Posterior vena cava (tissue), 2 donors: ENCODE measurements at regions not wholly inside any gene's neighbourhood (a gene's known extent, or its start where the extent isn't known, plus 50 kb on each side); places are given as distances from the start of the nearest gene placed in this dataset.
"Not testable (repeated sequence)": the region's sequence is repeated elsewhere in the genome, so short reads cannot be mapped to it uniquely, and the experiment has no call there.

Experiments
- DNase-seq: peaks from one replicate; pipeline ENCODE4 v3.0.0-alpha.2; 2020; ENCODE audit warnings: low spot score
- intact Hi-C, 2 donors: fragments of 100-400 bp; cut with DNase I; formaldehyde crosslinking; loops; one replicate each; pipeline versions ENCODE4 v1.14.1 to v1.14.2; 2022 to 2023
- donor health status: DM: yes; HTN: yes; CAD: no.
- donor health status: DM: yes; HTN: yes; CAD: no.

DNA sequence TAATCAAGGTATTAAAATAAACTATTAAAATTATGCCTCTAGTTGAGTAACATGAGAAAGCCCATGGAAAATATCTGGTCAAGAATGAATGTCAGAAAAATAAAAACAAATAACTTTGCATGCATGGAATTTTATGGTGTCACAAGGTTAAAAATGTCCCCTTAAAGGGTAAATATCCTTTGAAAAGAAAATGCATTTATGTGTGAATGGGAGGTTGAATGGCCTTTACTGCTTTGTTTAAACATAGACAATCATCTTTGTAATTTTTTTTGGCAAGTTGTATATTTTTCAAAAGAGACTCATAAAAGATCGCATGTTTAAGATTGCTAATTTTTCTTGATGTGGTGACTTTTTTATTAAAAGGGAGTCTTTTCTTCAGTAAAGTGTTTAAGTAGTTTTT, 564.2 kb downstream of the NR2F2 start:
- DNase-seq: no peak
- intact Hi-C loops: no loop called here

DNA sequence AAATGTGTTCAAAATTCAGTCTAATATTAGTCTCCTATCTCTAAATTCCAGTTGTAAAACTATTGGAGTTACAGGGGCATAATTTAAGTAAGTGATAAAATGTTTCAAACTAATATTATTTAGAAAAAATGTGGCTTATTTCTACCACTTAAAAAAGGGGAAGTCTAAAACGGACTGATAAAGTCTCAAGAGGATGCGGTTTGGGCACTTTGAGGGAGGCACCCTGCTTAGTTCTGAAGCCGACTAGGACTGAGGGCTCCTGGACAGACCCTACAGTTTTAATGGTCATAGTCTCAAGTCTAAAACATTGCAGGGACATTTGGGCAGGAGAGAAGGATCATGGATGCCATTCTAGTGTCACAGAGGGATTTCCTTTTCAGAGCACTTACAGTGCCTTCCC, 566.3 kb downstream of the NR2F2 start:
- no peak for DNase-seq
- intact Hi-C loops: no loop called here

DNA sequence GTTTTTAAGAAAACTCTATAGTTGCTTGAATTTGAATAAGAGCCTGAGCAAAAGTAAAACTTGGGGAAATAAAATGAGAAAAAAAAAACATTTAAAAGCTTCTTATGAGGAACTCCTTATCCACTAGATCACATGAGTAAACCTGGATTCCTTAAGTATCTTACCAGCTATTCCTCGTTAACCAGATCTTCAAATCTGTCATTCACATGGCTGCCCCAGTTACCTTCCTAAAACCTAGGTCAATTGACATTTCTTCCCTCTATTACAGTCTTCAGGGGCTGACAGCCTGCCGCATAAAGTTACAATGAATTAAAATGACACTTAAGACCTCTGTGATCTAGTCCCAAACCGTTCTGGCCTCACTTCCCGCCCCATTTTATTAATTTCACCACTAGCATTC, 583.6 kb downstream of the NR2F2 start:
- intact Hi-C loops: no loop called here
- no peak for DNase-seq

DNA sequence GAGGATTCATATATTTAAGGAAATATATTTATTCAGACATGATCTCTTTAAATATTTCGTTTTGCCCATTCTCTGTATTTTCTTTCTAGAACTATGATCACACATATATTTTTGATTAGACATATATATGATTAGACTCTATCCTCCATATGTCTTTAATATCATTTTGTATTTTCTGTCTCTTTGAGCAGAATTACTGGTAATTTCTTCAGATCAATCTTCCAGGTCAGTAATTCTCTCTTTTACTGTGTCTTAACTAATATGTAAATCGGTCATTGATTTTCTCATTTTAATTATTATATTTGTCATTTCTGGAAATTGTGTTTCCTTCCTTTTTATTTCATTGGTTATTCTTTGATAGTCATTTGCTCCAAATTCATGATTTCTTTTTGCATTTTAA, 586.2 kb downstream of the NR2F2 start:
- intact Hi-C loops: no loop called here
- DNase-seq: no peak

DNA sequence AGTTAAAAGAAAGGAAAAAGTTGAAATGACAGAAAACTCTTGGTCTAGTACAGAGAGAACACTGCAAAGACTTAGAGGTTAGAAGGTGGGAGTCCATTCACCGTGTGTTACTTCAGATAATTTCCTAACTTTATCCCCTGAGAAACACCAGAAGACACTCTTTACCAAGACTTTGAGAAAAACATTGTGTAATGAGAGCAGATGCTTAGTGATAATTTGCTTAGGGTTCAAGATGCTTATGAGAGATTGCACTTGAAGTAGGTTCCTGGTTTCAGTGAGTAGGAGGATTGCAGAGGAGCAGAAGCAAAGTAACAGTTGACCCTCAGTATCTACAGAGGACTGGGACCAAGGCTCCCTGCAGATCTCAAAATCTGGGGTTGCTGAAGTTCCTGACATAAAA, 594.1 kb downstream of the NR2F2 start:
- intact Hi-C loops: no loop called here
- DNase-seq: no peak

DNA sequence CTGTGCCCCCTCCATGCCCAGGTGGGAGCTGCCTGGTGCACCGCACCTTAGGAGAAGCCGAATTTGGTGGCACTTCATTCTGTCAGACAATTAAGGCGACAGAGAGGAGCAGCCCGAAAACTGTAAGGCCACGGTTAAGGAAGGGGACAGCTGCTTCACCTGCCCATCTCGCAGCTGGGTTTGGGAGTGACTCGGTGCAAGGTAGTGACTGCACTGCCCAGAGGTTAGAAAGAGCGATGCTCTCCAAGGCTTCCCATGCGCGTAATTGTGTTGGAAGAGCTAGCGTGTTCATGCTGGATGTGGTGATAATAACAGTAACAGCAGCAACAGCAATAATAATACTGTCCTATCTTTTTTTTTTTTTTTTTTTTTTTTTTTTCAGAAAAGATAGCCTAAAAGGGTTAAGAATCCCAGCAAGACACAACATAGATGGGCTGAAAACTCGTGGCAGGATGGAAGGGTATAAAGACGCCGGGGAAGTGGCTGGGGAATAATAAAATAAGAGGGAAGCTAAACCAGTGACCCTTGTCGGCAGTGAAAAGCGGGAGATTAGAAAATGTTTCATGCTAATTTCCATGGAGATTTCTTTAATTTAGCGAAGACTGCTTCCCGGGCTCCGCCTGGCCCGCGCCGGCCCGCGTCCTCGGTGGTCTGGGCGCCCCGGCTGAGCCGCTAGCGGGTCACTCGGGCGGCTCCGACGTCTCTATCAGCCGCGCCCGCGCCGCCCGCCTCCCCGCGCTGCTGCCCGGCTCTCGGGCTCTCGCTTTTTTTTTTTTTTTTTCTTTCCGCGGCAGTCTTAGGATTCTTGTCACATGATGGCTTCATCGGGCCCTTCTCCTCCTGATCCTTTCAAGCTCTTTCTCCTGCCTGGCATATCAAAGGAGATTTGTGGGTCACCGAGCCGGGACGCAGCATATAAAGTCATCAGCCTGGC, 617.1 kb downstream of the NR2F2 start:
- DNase-seq: no peak
- intact Hi-C loops: no loop called here

DNA sequence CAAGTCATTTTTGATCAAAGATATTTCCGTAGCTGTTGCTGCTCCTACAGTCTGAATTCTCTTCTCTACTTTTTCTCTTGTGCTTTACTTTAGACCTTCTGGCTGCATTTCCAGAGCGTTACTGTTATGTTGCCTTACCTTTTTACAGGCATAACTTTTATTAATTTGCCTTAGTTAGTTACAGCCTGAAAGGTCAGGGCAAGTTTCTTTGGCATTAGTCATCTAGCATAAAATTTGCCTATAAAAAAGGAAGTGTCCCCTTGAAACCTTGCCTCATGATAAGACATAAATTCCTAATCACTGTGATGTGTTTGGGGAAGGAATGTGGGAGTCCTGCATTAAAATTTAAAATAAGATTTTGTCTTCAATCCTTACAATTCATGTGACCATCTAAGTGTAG, 618.5 kb downstream of the NR2F2 start:
- intact Hi-C loops: no loop called here
- no peak for DNase-seq

DNA sequence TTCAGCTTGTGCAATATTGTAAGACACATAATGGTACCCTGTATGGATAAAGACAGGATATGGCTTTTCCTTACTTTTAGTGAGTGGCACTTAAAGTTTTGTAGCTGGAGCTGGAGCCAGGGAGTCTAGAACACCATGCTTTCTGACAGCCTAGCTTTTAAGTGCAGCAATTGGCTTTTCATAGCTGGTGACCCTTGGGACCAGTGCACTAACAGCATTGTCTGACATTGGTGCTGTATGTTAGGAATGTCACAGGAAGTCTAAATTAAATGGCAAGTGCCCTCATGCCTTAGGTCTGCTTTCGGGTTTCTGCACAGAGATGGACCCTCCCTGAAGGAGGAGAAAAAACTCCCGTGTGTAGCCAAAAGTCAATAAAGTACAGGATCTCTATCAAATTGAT, 628.2 kb downstream of the NR2F2 start:
- intact Hi-C loops: no loop called here
- no peak for DNase-seq

DNA sequence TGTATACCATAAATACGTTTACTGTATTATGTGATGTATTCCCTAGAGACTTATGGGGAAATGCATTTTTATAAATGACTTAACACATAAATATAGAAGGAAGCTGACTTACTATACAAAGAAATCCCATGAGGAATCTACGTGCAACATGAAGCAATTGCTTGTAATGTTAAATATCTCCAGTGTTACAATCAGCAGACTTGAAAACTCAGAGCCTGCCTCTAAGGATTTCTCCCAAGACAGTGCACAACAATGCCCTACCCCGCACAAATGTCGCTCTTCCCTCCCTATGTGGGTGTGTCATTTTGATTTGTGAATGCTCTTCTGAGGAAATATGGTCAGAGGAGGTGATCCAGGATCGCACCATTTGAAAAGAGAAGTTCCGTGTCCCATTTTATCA, 629.0 kb downstream of the NR2F2 start:
- intact Hi-C loops: no loop called here
- no peak for DNase-seq

DNA sequence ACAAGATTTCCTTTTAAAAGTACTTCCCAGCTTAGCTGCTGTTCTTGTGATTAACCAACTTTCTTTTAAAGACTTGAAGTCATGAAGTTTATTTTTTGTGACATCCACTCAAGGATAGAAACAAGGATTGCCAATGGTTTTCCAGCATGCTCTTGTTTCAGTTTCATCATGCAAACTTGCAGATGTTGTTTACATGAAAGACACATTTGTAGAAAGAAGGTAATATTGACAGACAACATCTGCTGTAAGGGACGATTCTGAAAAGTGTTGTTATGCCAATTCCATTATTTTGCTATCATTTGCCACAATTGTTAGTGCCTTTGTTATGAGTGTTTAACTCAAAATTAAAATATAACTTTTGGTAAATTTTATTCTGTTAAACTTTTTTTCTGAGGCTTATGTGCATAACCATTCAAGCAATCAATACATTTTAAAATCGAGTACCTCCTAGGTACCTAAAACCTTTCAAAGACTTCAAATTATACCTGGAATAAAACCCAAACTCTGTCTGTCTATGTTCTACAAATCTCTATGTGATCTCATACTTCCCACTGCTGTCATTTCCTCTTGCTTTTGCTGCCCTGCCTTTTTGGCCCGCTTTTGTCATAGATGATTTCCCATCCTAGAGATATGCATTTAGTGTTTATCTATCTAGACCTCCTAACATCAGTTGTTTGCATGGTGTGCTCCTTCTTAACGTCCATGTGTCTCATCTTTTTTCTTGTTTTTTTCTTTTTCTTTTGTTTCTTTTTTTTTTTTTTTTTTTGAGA, 630.4 kb downstream of the NR2F2 start:
- no peak for DNase-seq
- intact Hi-C loops: no loop called here

DNA sequence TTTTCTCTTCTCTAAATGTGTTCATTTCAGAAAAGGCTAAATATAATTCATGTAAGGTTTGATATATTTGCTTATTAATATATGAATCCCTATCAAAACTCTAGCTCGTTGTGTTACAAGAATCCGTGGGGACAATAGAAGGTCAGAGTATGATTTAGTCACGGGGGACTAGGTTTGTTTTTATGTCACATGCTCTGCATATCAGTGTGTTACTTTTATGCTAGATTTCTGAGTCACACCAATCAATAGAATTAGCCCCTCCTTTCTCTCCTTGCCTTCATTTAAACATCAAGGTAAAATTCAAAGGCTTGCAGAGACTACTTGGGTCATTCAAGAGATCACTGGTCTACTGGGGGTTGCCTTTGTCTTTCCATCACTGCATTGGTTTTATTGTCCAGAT, 636.1 kb downstream of the NR2F2 start:
- no peak for DNase-seq
- intact Hi-C loops: no loop called here

DNA sequence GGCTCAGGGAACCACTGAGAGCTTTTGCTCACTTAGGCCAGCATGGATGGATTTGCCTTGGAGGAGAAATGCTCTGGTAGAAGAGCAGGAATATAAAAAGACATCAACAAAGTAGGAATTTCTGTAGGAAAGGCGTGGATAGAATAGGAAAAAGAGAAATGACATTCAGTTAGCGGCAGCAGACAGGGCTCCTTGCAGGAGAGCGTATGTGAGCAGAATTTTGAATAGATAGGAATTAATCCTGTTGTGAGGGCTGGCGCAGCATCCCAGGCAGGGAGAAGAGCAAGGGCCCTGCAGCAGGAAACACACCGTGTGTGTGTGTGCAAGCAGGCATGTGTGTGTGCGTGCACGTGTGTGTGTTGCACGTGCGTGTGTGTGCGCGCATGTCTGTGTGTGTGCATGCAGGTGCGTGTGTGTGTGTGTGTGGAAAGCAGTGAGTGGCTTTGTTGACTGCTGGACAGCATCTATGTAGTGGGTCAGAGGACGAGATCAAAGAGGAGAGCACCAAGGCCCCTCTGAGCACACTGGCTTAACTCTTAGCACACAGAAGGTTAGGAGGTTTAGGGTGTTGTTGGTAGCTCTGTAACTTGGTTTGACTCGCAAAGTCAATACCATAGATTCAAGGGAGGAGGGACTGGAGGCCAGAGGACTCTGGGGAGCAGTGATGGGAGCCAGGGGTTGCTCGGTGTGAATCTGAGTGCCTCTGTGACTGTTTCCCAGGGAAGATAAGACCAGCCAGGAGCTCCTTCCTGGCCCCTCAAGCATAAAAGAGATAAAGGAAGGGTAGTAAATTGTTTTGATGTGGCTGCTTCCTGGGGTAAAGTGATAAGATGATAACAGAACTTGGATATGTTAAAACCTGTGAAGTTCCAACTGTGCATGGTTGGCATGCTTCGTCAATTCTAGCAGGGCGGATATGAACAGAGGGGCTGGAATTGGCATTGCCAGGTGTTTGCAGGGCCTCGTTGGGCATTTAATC, 639.5 kb downstream of the NR2F2 start:
- intact Hi-C loops: no loop called here
- DNase-seq: no peak

DNA sequence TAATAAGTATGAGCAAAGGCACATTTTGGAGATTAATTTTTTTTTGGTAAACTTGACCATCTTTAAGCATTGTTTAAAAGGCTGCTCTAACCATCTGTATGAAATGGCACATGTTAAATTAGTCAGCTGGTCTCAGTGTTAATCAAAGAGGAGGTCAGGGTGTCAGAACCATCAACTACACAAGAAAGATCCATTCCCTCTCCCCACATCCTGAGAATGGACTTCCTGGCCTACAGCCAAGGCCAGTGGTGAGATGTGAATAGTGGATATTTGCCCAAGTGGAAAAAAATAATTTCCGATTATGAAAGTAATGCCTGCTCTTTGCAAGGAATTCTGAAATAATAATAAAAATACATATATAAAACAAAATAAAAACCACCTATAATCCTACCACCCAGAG, 641.7 kb downstream of the NR2F2 start:
- no peak for DNase-seq
- intact Hi-C loops: no loop called here

DNA sequence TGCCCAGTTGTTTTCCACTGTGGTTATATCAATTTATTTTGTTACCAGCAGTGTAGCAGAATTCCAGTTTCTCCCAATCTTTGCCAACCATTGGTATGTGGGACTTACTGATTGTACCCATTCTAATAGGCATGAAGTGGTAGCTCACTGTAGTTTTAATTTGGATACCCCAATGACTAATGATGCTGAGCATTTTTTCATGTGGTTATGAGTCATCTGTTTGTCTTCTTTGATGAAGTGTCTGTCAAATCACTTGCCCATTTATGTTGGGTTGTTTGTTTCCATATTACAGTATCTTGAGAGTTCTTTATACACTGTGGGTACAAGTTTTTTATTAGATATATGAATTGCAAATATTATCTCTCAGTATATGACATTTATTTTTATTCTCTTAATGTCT, 644.3 kb downstream of the NR2F2 start:
- DNase-seq: no peak
- intact Hi-C loops: no loop called here

DNA sequence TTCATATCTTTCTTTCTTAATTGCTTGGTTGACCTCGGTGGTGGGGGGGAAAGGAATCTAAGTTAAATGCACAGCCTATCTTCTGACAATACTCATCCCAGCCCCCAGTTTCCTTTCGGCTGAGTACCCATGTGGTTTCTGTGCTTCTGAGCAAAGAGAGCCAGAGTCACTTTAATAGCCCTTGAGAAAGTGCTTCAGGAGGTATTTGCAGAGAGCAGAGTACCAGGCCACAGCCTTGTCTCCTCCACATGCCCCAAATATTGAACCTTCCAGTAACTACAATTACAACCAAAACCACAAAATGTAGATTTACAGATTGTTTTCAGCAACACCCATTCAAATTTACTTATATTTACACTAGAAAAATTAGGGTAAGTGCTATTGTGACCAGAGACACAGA, 647.4 kb downstream of the NR2F2 start:
- no peak for DNase-seq
- intact Hi-C loops: no loop called here

DNA sequence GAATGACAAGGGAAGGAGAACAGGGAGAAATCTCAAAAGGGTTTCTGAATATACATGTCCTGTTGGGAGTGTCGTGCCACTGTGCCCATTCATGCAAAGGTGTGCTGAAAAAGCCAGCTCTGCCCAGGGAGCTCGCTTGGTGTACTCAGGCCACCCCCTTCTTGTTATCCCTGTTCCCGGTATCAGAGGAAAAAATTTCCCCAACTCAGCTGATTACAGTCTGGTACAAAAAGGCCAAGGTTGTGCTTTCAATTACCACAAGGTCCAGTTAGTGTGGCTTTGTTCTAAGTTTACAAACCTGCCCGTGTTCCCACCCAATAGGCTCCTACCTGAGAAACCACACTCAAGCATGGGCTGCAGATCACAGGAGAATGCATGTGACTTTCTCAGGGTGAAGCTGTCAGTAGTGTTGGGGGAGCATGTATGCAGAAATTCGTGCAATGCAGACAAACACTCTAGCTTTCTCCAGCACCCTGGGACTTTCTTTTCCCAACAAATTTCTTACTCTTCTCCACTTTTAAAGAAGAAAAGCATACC, 648.5 kb downstream of the NR2F2 start:
- intact Hi-C loops: no loop called here

DNA sequence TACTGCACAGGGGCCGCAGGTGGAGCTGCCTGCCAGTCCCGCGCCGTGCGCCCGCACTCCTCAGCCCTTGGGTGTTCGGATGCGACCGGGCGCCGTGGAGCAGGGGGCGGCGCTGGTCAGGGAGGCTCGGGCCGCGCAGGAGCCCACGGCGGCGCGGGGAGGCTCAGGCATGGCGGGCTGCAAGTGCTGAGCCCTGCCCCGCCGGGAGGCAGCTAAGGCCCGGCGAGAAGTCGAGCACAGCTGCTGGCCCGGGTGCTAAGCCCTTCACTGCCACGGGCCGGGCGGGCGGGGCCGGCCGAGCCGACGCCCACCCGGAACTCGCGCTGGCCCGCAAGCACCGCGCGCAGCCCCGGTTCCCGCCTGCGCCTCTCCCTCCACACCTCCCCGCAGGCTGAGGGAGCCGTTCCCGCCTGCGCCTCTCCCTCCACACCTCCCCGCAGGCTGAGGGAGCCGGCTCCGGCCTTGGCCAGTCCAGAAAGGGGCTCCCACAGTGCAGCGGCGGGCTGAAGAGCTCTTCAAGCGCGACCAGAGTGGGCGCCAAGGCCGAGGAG, 653.7 kb downstream of the NR2F2 start:
- peak; percentile 63 for DNase-seq
- intact Hi-C loops: not testable (repeated sequence)

More for the DNA sequence above, 648.5 kb downstream of the NR2F2 start:
- DNase-seq: no peak

DNA sequence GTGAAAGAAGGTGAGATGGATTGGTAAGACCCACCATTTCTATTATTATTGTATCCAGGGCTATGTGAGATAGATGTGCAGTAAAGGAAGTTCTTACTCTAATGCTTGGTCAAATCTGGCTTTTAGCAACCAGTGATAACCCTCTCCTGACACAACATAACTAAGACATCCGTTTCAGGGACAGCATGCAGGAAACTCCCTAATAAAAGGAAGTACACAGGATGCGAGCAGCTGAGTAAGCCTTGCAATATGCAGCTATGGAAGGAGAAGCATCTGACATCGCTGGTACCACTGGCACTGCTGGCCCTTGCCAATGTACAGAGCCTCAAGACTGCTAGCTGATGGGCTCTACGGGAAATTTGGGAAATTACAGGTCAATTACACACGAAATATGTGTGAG, 662.3 kb downstream of the NR2F2 start:
- intact Hi-C loops: no loop called here

DNA sequence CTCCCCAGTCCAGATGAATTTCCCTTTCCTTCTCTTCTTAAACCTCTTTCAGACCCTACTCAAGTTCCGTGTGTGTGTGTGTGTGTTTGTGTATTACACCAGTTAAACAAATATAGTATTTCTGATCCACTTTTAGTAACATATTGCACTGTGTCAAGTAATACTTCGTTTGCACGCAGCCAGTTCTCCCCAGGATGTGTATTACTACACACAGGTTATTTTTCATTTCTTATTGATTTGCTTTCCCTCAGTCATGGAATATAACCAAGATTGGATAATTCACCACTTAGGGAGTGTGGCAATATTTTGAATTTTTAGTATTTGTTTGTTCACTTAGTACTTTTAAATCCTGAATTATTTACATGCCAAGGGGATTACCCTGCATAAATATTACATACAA, 667.0 kb downstream of the NR2F2 start:
- DNase-seq: no peak
- intact Hi-C loops: no loop called here

More for the DNA sequence above, 662.3 kb downstream of the NR2F2 start:
- no peak for DNase-seq
